ENCODE measurements at regions not wholly inside any gene's neighbourhood (a gene's known extent, or its start where the extent isn't known, plus 50 kb on each side); places are given as distances from the start of the nearest gene placed in this dataset.

DNA sequence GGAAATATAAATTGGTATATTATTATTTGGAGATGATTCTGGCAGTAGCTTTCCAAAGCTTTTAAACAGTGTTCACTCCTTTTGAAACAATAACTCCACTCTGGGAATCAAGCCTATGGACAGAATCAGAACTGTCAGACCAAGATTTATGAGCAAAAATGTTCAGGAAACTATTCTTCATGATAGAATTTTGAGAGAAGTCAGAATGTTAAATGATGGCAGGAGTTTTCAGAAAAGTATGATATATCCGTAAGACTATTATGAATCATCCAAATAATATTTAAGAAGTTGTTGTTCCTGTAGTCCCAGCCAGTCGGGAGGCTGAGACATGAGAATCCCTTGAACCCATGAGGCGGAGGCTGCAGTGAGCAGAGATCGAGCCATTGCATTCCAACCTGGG, 50.5 kb upstream of the ADGRG2 start:
- H3K27me3 ChIP-seq (ENCODE audit: low read length): no peaks in the 10 kb centered on the region
- H3K36me3 ChIP-seq (ENCODE audit: insufficient read depth, low read length): no peaks in the 10 kb centered on the region
- H3K79me2 ChIP-seq (ENCODE audit: low read length): no peaks in the 10 kb centered on the region
- no peaks in the 10 kb centered on the region for H4K20me1 ChIP-seq (ENCODE audit: insufficient read depth, low read depth, low read length)
- H3K4me2 ChIP-seq (ENCODE audit: low read depth, low read length, poor library complexity, severe bottlenecking): no peak overlapping the region
- no peak for DNase-seq
- no peak overlapping the region for H3K27ac ChIP-seq (ENCODE audit: low read length)
- no peak overlapping the region for H3K4me3 ChIP-seq (ENCODE audit: low read length)
- no peaks in the 10 kb centered on the region for H3K9me2 ChIP-seq (replicated peaks; ENCODE audit: insufficient read depth, low read length)
- H3K9ac ChIP-seq (ENCODE audit: low read length): no peak overlapping the region
- no peaks in the 10 kb centered on the region for H3K4me1 ChIP-seq (ENCODE audit: low read length)
- H2AFZ ChIP-seq (ENCODE audit: low read length): no peak overlapping the region
- H3K9me3 ChIP-seq (ENCODE audit: low read length): no peaks in the 10 kb centered on the region

DNA sequence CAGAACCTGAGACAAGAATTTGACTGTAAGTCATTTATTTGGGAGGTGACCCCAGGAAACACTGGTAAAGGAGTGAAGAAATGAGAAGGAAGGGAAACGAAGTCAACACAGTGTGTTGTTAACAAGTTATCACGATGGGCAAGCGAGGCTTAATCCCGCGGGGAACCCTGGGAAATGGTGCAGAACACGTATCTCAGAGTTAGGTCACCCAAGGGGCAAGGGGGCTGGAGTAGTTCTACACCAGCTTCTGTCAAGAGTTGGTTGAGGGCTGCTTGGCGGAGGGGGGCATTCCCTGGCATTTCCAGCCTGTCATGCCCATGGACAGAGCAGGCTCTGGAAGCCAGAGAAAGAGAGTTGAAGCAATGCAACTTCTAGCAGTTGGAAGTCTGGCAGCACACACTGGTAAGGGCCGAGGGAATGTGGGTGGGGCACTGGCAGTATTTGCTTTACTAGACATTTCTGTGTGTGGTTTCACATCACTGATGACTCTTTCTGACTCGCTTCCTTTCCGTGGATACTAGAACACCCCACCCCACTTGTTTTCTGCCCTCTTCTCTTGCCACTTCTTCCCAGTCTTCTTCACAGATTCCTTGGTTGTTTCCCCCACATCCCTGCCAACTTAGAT, 52.2 kb upstream of the ADGRG2 start:
- H3K27ac ChIP-seq (ENCODE audit: low read length): no peak overlapping the region
- no peak overlapping the region for H3K4me2 ChIP-seq (ENCODE audit: low read depth, low read length, poor library complexity, severe bottlenecking)
- H3K9me2 ChIP-seq (replicated peaks; ENCODE audit: insufficient read depth, low read length): no peaks in the 10 kb centered on the region
- DNase-seq: no peak
- no peaks in the 10 kb centered on the region for H3K4me1 ChIP-seq (ENCODE audit: low read length)
- H3K4me3 ChIP-seq (ENCODE audit: low read length): no peak overlapping the region
- H3K79me2 ChIP-seq (ENCODE audit: low read length): no peaks in the 10 kb centered on the region
- H4K20me1 ChIP-seq (ENCODE audit: insufficient read depth, low read depth, low read length): no peaks in the 10 kb centered on the region
- H3K36me3 ChIP-seq (ENCODE audit: insufficient read depth, low read length): no peaks in the 10 kb centered on the region
- H3K9me3 ChIP-seq (ENCODE audit: low read length): no peaks in the 10 kb centered on the region
- no peaks in the 10 kb centered on the region for H3K27me3 ChIP-seq (ENCODE audit: low read length)
- no peak overlapping the region for H3K9ac ChIP-seq (ENCODE audit: low read length)
- H2AFZ ChIP-seq (ENCODE audit: low read length): no peak overlapping the region

DNA sequence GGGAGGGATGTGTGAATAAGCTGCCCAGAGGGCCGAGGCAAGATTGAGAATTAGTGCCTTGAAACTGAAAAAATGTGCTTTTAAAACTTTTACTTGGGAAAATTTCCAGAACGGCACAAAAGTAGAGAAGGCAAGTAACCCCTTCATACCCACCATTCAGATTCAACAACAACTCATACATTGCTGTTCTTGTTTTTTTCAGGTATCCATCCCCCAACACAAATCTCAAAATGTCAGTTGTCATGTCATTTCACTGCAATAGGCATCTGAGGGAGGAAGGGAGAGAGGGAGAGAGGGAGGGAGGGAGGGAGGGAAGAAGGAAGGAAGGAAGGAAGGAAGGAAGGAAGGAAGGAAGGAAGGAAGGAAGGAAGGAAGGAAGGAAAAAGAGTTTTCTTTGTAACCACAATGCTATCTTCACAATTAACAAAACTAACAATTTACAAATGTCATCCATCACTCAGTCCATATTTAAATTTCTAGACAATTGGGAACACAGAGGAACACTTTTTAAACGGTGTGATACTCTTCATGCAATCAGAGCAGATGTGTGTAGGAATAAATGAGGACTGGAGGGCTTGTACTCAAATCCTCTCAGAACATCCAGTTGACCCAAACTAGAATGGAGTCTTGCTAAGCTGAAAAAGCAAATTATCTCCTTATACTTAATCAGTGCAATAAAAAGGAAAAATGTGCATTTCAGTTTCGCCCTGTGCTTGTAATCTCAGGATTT, 54.8 kb upstream of the ADGRG2 start:
- Histone ChIP-seq H2AFZ (ENCODE audit: low read length) (no peak overlapping the region), H3K4me1 (ENCODE audit: low read length) (no peaks in the 10 kb centered on the region), H3K36me3 (ENCODE audit: insufficient read depth, low read length) (no peaks in the 10 kb centered on the region), H3K9ac (ENCODE audit: low read length) (no peak overlapping the region), H3K4me2 (ENCODE audit: low read depth, low read length, poor library complexity, severe bottlenecking) (no peak overlapping the region), H3K27me3 (ENCODE audit: low read length) (no peaks in the 10 kb centered on the region), H3K79me2 (ENCODE audit: low read length) (no peaks in the 10 kb centered on the region), H4K20me1 (ENCODE audit: insufficient read depth, low read depth, low read length) (no peaks in the 10 kb centered on the region), H3K4me3 (ENCODE audit: low read length) (no peak overlapping the region), H3K27ac (ENCODE audit: low read length) (no peak overlapping the region), H3K9me3 (ENCODE audit: low read length) (no peaks in the 10 kb centered on the region), H3K9me2 (replicated peaks; ENCODE audit: insufficient read depth, low read length) (no peaks in the 10 kb centered on the region)
- DNase-seq: no peak

DNA sequence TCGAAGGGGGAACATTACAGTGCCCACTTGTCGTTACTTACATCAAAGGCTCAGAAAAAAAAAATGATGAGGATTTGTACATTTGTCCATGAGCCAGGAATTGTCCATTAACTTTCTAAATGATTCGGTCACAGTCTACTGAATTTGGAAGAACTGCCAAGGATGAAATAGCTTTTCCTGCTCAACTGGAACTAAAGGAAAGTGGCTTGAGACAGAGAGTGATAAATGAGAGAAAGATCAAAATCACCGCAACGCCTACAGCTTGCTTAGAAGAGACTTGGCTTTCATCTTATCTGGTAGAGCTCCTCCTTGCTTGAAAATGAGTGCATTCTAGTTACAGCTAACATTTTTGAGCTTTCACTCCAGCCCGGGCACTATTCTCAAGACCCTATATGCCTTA, 55.5 kb upstream of the ADGRG2 start:
- Histone ChIP-seq H3K4me3 (ENCODE audit: low read length) (no peak overlapping the region), H3K27me3 (ENCODE audit: low read length) (no peaks in the 10 kb centered on the region), H3K4me2 (ENCODE audit: low read depth, low read length, poor library complexity, severe bottlenecking) (no peak overlapping the region), H3K9me2 (replicated peaks; ENCODE audit: insufficient read depth, low read length) (no peaks in the 10 kb centered on the region), H3K27ac (ENCODE audit: low read length) (no peak overlapping the region), H3K79me2 (ENCODE audit: low read length) (no peaks in the 10 kb centered on the region), H4K20me1 (ENCODE audit: insufficient read depth, low read depth, low read length) (no peaks in the 10 kb centered on the region), H3K36me3 (ENCODE audit: insufficient read depth, low read length) (no peaks in the 10 kb centered on the region), H3K9ac (ENCODE audit: low read length) (no peak overlapping the region), H3K4me1 (ENCODE audit: low read length) (no peaks in the 10 kb centered on the region), H3K9me3 (ENCODE audit: low read length) (no peaks in the 10 kb centered on the region), H2AFZ (ENCODE audit: low read length) (no peak overlapping the region)
- no peak for DNase-seq

DNA sequence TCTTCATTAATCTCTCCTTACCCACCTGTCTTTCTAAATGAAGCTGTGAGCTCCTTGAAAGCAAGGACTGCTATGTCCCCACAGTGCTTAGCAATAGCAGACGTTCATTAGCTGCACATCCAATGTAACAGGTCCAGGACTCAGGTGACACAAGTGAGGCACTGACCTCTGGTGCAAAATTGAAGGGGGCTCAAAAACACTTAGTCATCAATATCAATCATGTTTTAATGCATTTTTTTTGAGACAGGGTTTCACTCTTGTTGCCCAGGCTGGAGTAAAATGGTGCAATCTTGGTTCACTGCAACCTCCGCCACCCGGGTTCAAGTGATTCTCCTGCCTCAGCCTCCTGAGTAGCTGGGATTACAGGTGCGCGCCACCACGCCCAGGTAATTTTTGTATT, 56.1 kb upstream of the ADGRG2 start:
- no peak overlapping the region for H3K27ac ChIP-seq (ENCODE audit: low read length)
- no peaks in the 10 kb centered on the region for H3K9me2 ChIP-seq (replicated peaks; ENCODE audit: insufficient read depth, low read length)
- H3K4me2 ChIP-seq (ENCODE audit: low read depth, low read length, poor library complexity, severe bottlenecking): no peak overlapping the region
- no peaks in the 10 kb centered on the region for H3K79me2 ChIP-seq (ENCODE audit: low read length)
- DNase-seq: no peak
- no peaks in the 10 kb centered on the region for H3K27me3 ChIP-seq (ENCODE audit: low read length)
- H2AFZ ChIP-seq (ENCODE audit: low read length): no peak overlapping the region
- H3K9me3 ChIP-seq (ENCODE audit: low read length): no peaks in the 10 kb centered on the region
- H3K9ac ChIP-seq (ENCODE audit: low read length): no peak overlapping the region
- no peak overlapping the region for H3K4me3 ChIP-seq (ENCODE audit: low read length)
- H3K4me1 ChIP-seq (ENCODE audit: low read length): no peaks in the 10 kb centered on the region
- H4K20me1 ChIP-seq (ENCODE audit: insufficient read depth, low read depth, low read length): no peaks in the 10 kb centered on the region
- no peaks in the 10 kb centered on the region for H3K36me3 ChIP-seq (ENCODE audit: insufficient read depth, low read length)

DNA sequence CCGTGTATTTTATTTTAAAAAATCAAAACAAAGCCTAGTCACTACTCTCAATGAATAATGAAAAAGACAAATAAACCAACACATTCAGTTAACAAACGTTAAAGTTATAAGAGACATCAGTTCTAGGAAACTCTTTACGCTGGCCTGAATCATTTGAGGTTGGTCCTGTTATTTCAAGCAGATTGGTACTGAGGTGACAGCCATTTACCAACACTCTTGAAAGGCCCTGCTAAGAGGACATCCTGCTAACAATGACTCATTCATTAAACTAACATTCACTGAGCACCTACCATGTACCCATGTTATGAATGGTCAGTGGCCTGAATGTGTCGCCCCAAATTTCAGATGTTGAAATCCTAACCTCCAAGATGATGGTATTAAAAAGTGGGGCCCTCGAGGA, 57.1 kb upstream of the ADGRG2 start:
- Histone ChIP-seq H3K4me3 (ENCODE audit: low read length) (no peak overlapping the region), H4K20me1 (ENCODE audit: insufficient read depth, low read depth, low read length) (no peaks in the 10 kb centered on the region), H3K79me2 (ENCODE audit: low read length) (no peaks in the 10 kb centered on the region), H3K27ac (ENCODE audit: low read length) (no peak overlapping the region), H2AFZ (ENCODE audit: low read length) (no peak overlapping the region), H3K4me2 (ENCODE audit: low read depth, low read length, poor library complexity, severe bottlenecking) (no peak overlapping the region), H3K9ac (ENCODE audit: low read length) (no peak overlapping the region), H3K9me3 (ENCODE audit: low read length) (no peaks in the 10 kb centered on the region), H3K36me3 (ENCODE audit: insufficient read depth, low read length) (no peaks in the 10 kb centered on the region), H3K27me3 (ENCODE audit: low read length) (no peaks in the 10 kb centered on the region), H3K9me2 (replicated peaks; ENCODE audit: insufficient read depth, low read length) (no peaks in the 10 kb centered on the region), H3K4me1 (ENCODE audit: low read length) (no peaks in the 10 kb centered on the region)
- no peak for DNase-seq

DNA sequence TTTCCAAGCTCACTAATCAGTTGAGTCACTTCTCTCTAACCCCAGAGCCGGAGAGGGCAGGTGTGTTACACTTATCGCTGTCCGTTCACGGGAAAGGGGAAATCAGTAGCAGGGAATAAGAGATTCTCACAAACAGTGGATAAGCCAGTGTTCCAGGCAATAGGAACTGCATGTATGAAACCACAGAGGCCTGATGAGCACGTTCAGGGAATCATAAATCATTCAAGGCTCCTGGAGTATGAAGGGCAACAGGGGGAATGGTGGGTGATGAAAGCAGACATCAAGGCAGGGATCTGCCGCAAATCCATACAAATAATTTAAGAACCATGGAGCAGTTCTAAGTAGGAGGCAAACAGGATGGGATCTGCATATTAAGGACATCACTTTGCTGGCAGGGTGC, 59.1 kb upstream of the ADGRG2 start:
- Histone ChIP-seq H3K9me3 (ENCODE audit: low read length) (no peaks in the 10 kb centered on the region), H3K4me1 (ENCODE audit: low read length) (no peaks in the 10 kb centered on the region), H3K27me3 (ENCODE audit: low read length) (no peaks in the 10 kb centered on the region), H3K36me3 (ENCODE audit: insufficient read depth, low read length) (no peaks in the 10 kb centered on the region), H3K4me2 (ENCODE audit: low read depth, low read length, poor library complexity, severe bottlenecking) (no peak overlapping the region), H3K27ac (ENCODE audit: low read length) (no peak overlapping the region), H3K9me2 (replicated peaks; ENCODE audit: insufficient read depth, low read length) (no peaks in the 10 kb centered on the region), H2AFZ (ENCODE audit: low read length) (no peak overlapping the region), H4K20me1 (ENCODE audit: insufficient read depth, low read depth, low read length) (no peaks in the 10 kb centered on the region), H3K4me3 (ENCODE audit: low read length) (no peak overlapping the region), H3K9ac (ENCODE audit: low read length) (no peak overlapping the region), H3K79me2 (ENCODE audit: low read length) (no peaks in the 10 kb centered on the region)
- DNase-seq: no peak

DNA sequence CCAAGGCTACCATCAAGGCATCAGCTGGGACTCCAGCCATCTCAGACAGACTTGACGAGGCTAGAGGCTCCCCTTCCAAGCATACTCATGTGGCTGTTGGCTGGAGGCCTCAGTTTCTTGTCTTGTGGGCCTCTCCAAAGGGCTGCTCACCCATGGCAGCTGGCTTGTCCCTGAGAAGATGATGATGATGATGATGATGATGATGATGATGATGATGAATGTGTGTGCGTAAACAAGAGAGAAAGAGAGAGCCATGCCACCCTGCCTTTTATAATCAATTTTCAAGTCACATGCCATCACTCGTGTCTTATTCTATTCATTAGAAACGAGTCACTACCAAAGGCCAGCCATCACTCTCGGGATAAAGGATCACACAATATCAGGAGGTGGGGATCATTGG, 60.5 kb upstream of the ADGRG2 start:
- Histone ChIP-seq H3K27me3 (ENCODE audit: low read length) (no peaks in the 10 kb centered on the region), H3K9ac (ENCODE audit: low read length) (no peak overlapping the region), H3K9me3 (ENCODE audit: low read length) (no peaks in the 10 kb centered on the region), H3K4me2 (ENCODE audit: low read depth, low read length, poor library complexity, severe bottlenecking) (no peak overlapping the region), H2AFZ (ENCODE audit: low read length) (no peak overlapping the region), H3K4me3 (ENCODE audit: low read length) (no peak overlapping the region), H3K36me3 (ENCODE audit: insufficient read depth, low read length) (no peaks in the 10 kb centered on the region), H4K20me1 (ENCODE audit: insufficient read depth, low read depth, low read length) (no peaks in the 10 kb centered on the region), H3K27ac (ENCODE audit: low read length) (no peak overlapping the region), H3K4me1 (ENCODE audit: low read length) (no peaks in the 10 kb centered on the region), H3K9me2 (replicated peaks; ENCODE audit: insufficient read depth, low read length) (no peaks in the 10 kb centered on the region), H3K79me2 (ENCODE audit: low read length) (no peaks in the 10 kb centered on the region)
- no peak for DNase-seq

All from Karpas-422 (cell line).